B cell (primary cell): ENCODE measurements at regions not wholly inside any gene's neighbourhood (a gene's known extent, or its start where the extent isn't known, plus 50 kb on each side); places are given as distances from the start of the nearest gene placed in this dataset.

Experiments used
- EZH2 ChIP-seq: IDR thresholded peaks from 2 replicates; pipeline ENCODE4 v1.6.1; 2012; ENCODE audit warnings: borderline replicate concordance, low read depth, mild to moderate bottlenecking, moderate library complexity, low read length; ENCODE audit not compliant: insufficient read depth, poor library complexity, severe bottlenecking
- TF ChIP-seq, protein P1 (sequence below): fragments of 200-600 bp; IDR thresholded peaks from one replicate; pipeline ENCODE4 v1.8.0; 2022; ENCODE audit warnings: antibody characterized with exemption, mild to moderate bottlenecking

- TF ChIP-seq, protein P1, sequence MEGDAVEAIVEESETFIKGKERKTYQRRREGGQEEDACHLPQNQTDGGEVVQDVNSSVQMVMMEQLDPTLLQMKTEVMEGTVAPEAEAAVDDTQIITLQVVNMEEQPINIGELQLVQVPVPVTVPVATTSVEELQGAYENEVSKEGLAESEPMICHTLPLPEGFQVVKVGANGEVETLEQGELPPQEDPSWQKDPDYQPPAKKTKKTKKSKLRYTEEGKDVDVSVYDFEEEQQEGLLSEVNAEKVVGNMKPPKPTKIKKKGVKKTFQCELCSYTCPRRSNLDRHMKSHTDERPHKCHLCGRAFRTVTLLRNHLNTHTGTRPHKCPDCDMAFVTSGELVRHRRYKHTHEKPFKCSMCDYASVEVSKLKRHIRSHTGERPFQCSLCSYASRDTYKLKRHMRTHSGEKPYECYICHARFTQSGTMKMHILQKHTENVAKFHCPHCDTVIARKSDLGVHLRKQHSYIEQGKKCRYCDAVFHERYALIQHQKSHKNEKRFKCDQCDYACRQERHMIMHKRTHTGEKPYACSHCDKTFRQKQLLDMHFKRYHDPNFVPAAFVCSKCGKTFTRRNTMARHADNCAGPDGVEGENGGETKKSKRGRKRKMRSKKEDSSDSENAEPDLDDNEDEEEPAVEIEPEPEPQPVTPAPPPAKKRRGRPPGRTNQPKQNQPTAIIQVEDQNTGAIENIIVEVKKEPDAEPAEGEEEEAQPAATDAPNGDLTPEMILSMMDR = no peak
- no peak for TF ChIP-seq EZH2
Measured at GRCh38 chr1:208807446-208808127, 563.4 kb upstream of the PLXNA2 start.
